GM23338 (cell line): ENCODE measurements at regions not wholly inside any gene's neighbourhood (a gene's known extent, or its start where the extent isn't known, plus 50 kb on each side); places are given as distances from the start of the nearest gene placed in this dataset.

ENCODE experiments used
- CREB1 ChIP-seq: fragments of 250-450 bp; sonication (Bioruptor Pico); IDR thresholded peaks from 2 replicates; pipeline ENCODE4 v1.5.0; 2020; ENCODE audit warnings: low read depth, mild to moderate bottlenecking, moderate library complexity
- CTCF ChIP-seq, 2 experiments: fragments of 200-600 bp in 1 of 2; sonication (generic) in 1 of 2; conservative IDR thresholded peaks; 2 replicates each; pipeline versions ENCODE4 v1.5.1 to v1.6.1; 2016 to 2017; ENCODE audit warnings: antibody characterized with exemption in 2 of 2, low read depth in 2 of 2, mild to moderate bottlenecking in 2 of 2, moderate library complexity in 1 of 2
- ETS1 ChIP-seq: IDR thresholded peaks from 2 replicates; pipeline ENCODE4 v1.6.1; 2016; ENCODE audit warnings: antibody characterized with exemption
- EZH2 ChIP-seq: fragments of 200-600 bp; sonication (generic); IDR thresholded peaks from one replicate; pipeline ENCODE4 v1.8.0; 2017; ENCODE audit warnings: antibody characterized with exemption, mild to moderate bottlenecking, low read depth; ENCODE audit not compliant: unreplicated experiment
- EZH2phosphoT487 ChIP-seq: fragments of 200-600 bp; sonication (generic); IDR thresholded peaks from one replicate; pipeline ENCODE4 v1.8.1; 2018; ENCODE audit warnings: antibody characterized with exemption; ENCODE audit not compliant: unreplicated experiment
- JUNB ChIP-seq: IDR thresholded peaks from one replicate; pipeline ENCODE4 v1.6.1; 2016; ENCODE audit warnings: antibody characterized with exemption; ENCODE audit not compliant: unreplicated experiment
- POLR2AphosphoS5 ChIP-seq: IDR thresholded peaks from 2 replicates; pipeline ENCODE4 v1.6.1; 2016; ENCODE audit warnings: antibody characterized with exemption, low read depth
- REST ChIP-seq: IDR thresholded peaks from one replicate; pipeline ENCODE4 v1.6.1; 2018; ENCODE audit warnings: antibody characterized with exemption; ENCODE audit not compliant: unreplicated experiment

GRCh38 chr2:7726989-7727388 lies 809.8 kb downstream of the RNF144A start:
- no peak for TF ChIP-seq CTCF (conservative IDR thresholded peaks at IDR 0.05; ENCODE audit: low read depth in 2 of 2)
- TF ChIP-seq CREB1 (CRISPR knock-in tag) = no peak
- no peak for TF ChIP-seq POLR2AphosphoS5
- TF ChIP-seq EZH2 = no peak
- no peak for TF ChIP-seq REST
- TF ChIP-seq EZH2phosphoT487 = no peak
- no peak for TF ChIP-seq JUNB
- TF ChIP-seq ETS1 = no peak
